ENCODE measurements at regions not wholly inside any gene's neighbourhood (a gene's known extent, or its start where the extent isn't known, plus 50 kb on each side); places are given as distances from the start of the nearest gene placed in this dataset.

- DNase-seq: no peak
Measured at GRCh38 chr11:116413301-116414242, 359.2 kb downstream of the BUD13 start.

GRCh38 chr11:116412118-116412889, 360.5 kb downstream of the BUD13 start:
- no peak for DNase-seq

- no peak for DNase-seq
Measured at GRCh38 chr11:116409238-116409637, 363.5 kb downstream of the BUD13 start.

- no peak for DNase-seq
Measured at GRCh38 chr11:116406042-116406441, 366.7 kb downstream of the BUD13 start.

- DNase-seq: no peak
Measured at GRCh38 chr11:116404462-116404798, 368.4 kb downstream of the BUD13 start.

- no peak for DNase-seq
Measured at GRCh38 chr11:116403794-116404461, 368.9 kb downstream of the BUD13 start.

- DNase-seq: no peak
Measured at GRCh38 chr11:116400081-116400480, 372.7 kb downstream of the BUD13 start.

- DNase-seq: no peak
Measured at GRCh38 chr11:116397602-116398084, 375.1 kb downstream of the BUD13 start.

GRCh38 chr11:116396331-116396730, 376.5 kb downstream of the BUD13 start:
- DNase-seq: no peak

- no peak for DNase-seq
Measured at GRCh38 chr11:116394022-116394421, 378.8 kb downstream of the BUD13 start.

- no peak for DNase-seq
Measured at GRCh38 chr11:116390963-116391362, 381.8 kb downstream of the BUD13 start.

- no peak for DNase-seq
Measured at GRCh38 chr11:116388146-116388545, 384.6 kb downstream of the BUD13 start.

GRCh38 chr11:116387641-116388040, 385.1 kb downstream of the BUD13 start:
- no peak for DNase-seq

- DNase-seq: no peak
Measured at GRCh38 chr11:116386118-116386699, 386.6 kb downstream of the BUD13 start.

GRCh38 chr11:116384876-116385275, 387.9 kb downstream of the BUD13 start:
- no peak for DNase-seq

GRCh38 chr11:116384407-116384806, 388.4 kb downstream of the BUD13 start:
- no peak for DNase-seq

- DNase-seq: peak; percentile 67
Measured at GRCh38 chr11:116379185-116379828, 393.5 kb downstream of the BUD13 start.

GRCh38 chr11:116376547-116376946, 396.2 kb downstream of the BUD13 start:
- no peak for DNase-seq

- DNase-seq: no peak
Measured at GRCh38 chr11:116376054-116376453, 396.7 kb downstream of the BUD13 start.

GRCh38 chr11:116375221-116375620, 397.6 kb downstream of the BUD13 start:
- DNase-seq: no peak

- no peak for DNase-seq
Measured at GRCh38 chr11:116374085-116374484, 398.7 kb downstream of the BUD13 start.
